Activated T-cell treated with anti-CD3 and anti-CD28 coated beads for 4 hours (primary cell): ENCODE measurements at regions not wholly inside any gene's neighbourhood (a gene's known extent, or its start where the extent isn't known, plus 50 kb on each side); places are given as distances from the start of the nearest gene placed in this dataset.
"Not testable (repeated sequence)": the region's sequence is repeated elsewhere in the genome, so short reads cannot be mapped to it uniquely, and the experiment has no call there.

Experiments
- DNase-seq: peaks from one replicate; pipeline ENCODE4 v3.0.0-alpha.2; 2020

DNA sequence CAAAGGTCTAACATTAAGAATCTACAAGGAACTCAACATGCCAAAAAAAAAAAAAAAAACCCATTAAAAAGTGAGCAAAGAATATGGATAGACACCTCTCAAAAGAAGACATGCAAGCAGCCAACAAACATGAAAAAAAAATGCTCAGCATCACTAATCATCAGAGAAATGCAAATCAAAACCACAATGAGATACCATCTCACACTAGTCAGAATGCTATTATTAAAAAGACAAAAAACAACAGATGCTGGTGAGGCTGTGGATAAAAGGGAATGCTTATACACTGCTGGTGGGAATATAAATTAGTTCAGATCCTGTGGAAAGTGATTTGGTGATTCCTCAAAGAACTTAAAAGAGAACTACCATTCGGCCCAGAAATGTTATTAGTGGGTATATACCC is 257.7 kb upstream of the PLET1 start:
- DNase-seq: no peak

- no peak for DNase-seq
Measured at GRCh38 chr11:112519751-112520150, 259.1 kb upstream of the PLET1 start.

GRCh38 chr11:112520354-112520753 is 259.7 kb upstream of the PLET1 start:
- no peak for DNase-seq

DNA sequence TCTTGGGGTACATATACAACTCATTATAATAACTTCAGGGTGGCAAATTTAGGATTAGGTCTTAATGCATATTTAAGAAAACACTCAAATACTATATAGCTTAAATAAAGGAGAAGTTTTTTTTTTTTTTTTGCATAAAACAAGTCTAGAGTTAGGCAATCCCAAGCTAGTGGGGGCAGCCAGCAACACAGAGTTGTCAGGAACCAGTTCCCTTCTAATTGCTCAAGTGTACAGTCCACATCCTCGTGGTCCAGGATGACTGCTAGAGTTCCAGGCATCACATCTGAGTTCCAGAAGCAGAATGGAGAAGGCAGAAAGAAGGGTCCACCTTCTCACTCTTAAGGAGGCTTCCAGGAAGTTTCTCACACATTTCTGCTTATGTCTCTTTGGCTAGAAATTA is 261.9 kb upstream of the PLET1 start:
- DNase-seq: no peak

DNA sequence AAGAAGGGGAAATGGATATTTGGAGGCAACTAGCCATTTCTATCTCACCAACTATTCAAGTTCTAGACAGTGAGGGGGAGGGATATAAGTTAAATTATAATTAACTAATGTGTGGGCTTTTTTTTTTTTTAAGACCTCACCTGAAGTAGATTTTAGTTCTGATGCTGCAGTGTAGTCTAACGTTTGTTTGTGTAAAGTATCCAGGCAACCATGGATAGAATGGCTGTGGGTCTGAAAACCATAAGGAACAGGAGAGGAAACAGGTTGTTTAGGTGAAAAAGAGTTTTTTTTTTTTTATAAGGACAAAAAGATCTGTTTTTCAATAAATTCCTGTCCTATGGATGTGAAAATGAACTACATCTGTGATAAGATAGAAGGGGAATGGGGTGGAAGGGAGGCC is 262.4 kb upstream of the PLET1 start:
- DNase-seq: no peak

GRCh38 chr11:112523477-112523876 is 262.8 kb upstream of the PLET1 start:
- no peak for DNase-seq

GRCh38 chr11:112523951-112524350 is 263.3 kb upstream of the PLET1 start:
- no peak for DNase-seq

DNA sequence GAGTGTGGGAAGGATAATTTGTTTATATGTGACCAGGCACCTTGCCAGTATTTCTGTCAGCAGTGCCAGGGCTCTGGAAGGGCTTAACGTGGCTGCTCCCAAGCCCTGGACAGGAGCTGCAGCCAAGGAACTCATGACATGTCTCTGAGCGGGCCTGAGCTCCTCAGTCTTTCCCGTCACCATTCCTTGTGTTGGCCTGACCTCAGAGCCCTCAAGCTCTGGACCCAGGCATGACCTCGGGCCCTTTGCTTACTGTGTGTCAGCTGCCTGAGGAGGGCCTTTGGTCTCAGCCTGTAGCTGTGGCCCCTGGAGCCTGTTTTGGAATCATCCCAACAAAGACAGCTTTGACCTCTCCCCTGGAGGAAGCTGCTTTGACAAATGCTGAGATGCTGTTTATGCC is 264.1 kb upstream of the PLET1 start:
- DNase-seq: no peak

GRCh38 chr11:112525270-112525669 is 264.6 kb upstream of the PLET1 start:
- DNase-seq: no peak

DNA sequence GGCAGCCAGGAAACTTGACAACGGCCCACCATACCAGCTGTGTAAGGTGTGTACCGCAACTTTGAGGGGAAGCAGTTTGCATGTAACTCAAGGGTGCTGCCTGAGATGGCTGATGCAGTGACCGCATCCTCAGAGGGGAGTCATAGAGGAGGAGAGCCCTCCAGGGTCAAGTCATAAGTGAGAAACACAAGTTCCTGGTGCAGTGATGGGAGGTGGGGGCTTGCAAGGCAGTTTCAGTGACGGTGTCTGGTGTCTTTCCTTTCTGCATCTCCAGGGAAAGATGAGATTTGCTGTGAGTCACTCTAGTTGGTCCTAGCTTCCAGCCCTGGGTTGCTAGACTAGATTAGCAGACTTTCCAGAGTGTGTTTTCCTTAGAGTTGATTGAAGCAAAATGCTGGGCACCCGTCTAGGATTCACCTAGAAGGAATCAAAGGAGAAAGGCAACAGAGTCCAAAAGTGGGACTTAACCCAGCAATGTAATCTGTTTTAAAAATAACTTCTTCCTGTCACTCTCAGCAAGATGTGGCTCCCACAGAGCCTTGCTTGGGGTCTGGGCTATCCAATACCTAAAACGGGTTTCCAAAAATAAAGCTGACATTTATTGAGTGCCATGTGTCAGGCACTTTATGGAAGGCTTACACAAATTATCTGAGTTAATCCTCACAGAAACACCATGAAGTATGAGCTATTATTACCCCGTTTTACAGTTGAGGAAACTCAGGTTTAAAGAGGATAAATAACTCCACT is 265.4 kb upstream of the PLET1 start:
- DNase-seq: no peak

DNA sequence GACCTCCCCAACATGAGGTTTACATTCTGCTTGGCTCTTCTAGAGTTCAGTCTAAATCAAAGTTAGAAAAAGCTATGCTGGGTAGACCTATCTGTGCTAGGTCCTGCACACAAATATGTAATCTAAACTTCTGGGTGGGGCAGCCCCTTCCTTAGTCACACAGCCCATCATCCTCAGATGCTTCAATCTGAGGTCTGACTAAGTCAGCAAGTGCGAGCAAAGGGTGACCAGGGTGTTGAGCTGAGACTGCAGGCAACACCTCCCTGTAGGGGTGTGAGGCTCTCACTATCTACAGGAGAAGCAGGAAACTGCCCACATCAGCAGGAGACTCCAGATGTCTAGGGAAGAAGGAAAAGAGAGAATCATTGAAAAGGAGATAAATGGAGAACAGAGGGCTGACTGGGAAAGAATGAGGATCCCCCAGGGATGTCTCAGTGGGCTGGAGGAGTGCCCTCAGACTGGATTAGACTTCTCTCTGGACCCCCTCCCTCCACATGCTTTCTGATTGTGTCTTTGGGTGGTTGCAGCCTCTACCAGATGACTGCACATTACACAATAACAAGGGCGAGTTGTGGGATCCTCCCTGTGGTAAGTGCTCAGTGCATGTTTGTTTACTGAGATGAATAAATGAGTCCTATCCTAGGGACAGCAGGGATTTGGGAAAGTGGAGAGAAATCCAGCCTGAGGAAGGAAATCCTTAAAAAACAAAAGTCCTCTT is 266.2 kb upstream of the PLET1 start:
- DNase-seq: no peak

GRCh38 chr11:112529071-112529470 is 268.4 kb upstream of the PLET1 start:
- DNase-seq: no peak

DNA sequence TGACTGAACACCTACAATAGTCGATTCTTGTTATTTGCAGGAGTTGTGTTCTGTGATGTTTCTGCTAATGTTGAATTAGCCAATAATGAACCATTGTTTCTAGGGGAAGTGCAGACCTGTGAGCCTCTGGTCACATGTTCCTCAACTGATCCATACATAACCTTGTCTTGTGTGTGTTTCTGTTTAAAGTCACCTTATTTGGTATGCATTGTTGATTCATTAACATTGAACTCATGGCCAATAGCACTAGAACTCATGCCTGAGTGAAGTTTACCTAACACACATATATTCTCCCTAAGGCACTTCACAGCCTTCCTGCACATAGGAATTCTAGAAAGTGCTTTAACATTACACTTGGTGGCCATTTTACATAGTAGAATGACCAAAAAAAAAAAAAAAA is 271.8 kb upstream of the PLET1 start:
- no peak for DNase-seq

DNA sequence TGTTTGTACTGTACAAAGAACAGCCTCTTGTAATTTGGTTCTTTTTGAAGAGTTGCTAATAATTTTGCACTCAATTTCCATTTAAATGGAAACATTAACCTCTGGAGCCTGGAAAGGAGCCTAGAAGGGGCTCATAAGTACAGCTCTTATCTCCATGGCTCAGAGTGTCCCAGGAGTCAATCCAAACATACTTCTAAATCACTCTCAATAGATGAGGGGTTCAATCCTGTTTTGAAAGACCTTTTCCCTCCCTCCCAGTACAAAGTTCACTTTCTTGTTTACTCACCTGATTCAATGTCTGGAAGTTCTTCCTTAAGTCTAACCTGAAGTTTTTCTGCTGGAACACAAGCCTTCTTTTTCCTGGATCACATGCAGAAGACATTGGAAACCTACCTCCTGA is 273.0 kb upstream of the PLET1 start:
- no peak for DNase-seq

DNA sequence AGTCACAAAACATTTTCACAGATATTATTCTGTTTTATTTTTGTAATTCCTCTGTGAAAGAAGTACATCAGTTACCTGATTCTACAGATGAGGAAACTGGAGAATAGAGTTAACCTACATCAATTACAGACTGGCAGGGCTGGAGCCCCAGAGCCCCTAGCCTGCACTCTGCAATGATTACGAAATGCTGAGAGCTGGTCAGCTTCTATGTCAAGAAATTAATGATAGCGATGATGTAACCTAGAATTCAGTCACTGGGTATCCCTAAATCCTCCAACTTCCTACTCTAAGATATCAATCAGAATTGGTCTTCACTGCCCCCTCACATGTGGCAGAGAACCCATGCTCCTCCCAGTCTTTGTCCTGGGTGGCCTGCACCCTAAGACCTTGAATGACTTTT is 273.5 kb upstream of the PLET1 start:
- DNase-seq: no peak

DNA sequence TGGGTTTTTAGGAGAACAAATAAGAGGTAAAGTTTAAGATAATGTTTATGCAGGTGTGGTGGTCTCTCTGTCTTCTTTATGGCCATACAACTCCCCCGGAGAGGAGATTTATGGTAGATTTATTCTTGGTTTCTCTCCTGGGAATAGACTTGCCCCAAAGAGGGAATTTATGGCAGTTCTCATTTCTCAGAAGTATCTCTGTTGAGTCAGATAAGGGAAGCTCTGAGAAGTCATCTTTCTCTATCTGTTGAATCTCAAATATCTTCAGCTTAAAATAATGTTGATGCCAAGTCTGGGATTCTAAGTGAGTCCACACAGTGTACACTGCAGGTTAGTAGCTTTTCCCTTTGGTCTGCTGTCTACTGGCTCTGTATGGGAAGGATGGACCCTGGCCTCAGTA is 276.4 kb upstream of the PLET1 start:
- no peak for DNase-seq

- DNase-seq: no peak
Measured at GRCh38 chr11:112537846-112538330, 277.2 kb upstream of the PLET1 start.

DNA sequence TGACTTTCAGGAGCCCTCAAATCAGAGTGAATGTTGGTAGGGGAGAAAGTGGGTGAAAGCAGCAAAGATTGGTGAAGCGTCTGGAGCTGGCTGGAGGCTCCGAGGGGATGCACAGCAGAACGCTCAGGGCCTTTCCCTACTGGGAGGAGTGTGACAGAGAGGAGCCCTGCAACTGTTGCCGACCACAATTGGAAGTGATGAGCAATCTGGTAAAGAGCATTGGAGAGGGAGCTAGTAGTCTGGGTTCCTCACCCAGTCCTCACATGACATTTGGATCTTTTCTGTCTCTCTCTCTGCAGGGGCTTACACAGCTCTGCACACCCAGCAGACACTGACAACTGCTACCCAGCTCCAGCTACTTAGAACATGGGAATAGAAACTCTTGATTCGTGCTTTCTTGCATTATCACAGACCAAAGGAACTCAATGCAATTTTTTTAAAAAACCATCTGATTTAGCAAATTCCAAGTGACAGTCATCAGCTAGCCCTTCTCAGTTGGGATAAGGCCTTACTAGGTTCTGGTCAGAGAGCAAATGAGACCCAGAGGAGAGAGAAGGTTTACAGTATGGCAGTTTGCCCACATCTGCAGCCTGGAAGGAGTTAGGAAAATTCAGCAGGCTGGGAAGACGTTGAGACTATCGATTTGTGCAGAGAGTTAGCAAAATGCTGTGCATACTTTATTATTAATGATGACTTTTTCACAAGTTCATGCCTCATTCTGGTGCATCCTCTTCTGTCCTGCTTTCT is 278.0 kb upstream of the PLET1 start:
- DNase-seq: no peak

- not testable (repeated sequence) for DNase-seq
Measured at GRCh38 chr11:112539281-112539555, 278.6 kb upstream of the PLET1 start.

DNA sequence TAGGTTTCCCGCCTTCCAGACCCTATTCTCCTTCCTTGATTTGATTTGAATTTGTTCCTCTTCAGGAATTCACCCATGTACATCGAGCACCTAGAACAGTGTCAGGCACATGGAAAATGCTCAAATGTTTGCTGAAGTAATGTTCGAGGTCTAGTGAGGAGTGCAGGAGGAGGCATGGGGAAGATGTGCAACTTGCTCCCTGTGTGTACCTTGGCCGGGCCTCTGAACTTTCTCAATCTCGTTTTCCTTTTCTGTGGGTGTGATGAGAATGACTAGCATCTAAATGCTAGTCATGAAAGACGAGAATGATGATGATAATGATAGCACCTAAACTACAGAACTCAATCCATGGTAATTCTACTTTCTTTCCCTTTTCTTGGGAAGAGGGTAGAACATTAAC is 279.1 kb upstream of the PLET1 start:
- DNase-seq: no peak

GRCh38 chr11:112540261-112540660 is 279.6 kb upstream of the PLET1 start:
- DNase-seq: no peak

DNA sequence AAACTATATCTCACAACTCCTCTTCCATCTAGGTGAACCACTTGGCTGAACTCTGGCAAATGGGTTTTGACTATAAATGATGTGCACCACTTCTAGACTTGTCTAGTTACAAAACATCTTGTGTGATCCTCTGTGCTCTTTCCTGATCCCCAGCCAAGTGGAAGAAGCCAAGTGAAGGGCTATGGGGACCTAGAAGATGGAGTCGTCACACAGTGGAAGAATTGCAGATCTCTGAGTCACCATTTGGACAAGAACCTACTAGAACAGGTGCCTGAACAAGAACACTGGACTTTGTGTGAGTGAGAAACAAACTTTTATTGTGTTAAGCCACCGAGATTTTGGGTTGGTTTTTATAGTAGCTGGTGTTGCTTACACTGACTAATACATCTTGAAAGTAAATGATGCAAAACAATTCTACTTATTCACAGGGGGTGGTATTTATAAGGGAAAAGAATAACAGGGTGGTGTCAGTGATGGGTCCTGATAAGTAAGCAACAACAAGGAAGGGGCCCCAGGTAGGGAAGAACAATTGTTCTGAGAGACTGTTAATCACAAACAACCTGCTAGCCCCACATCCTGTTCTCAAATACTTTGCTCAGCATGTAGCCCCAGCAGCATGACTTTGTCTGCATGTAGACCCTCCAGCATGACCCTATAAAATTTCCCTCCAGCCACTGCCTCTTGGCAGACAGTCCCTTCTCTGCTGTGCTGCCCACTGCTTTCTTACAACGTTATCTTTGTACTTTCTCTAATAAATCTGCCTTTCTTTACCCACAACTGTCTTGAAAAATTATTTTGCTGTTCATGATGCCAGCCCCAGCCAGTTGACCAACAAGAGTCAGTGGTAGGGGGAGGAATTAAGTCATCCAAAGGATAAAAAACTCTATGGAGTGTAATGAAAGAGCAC is 280.7 kb upstream of the PLET1 start:
- no peak for DNase-seq

- no peak for DNase-seq
Measured at GRCh38 chr11:112542479-112542878, 281.8 kb upstream of the PLET1 start.
